Mesothelial cell of epicardium (in vitro differentiated cells): ENCODE measurements at regions not wholly inside any gene's neighbourhood (a gene's known extent, or its start where the extent isn't known, plus 50 kb on each side); places are given as distances from the start of the nearest gene placed in this dataset.

Source experiments
- DNase-seq, 2 experiments: peaks; one replicate each; pipeline ENCODE4 v3.0.0; 2021; ENCODE audit warnings: low spot score in 2 of 2; ENCODE audit not compliant: unreplicated experiment in 2 of 2
- H3K27ac Mint-ChIP-seq: 2 replicates; pipeline ENCODE4 v1.8.0; 2021; ENCODE audit warnings: mixed read lengths
- H3K27me3 Mint-ChIP-seq: 2 replicates; pipeline ENCODE4 v1.8.0; 2021; ENCODE audit warnings: low read depth, mixed read lengths
- H3K36me3 Mint-ChIP-seq: 2 replicates; pipeline ENCODE4 v1.8.0; 2021; ENCODE audit warnings: mixed read lengths
- H3K4me1 Mint-ChIP-seq: 2 replicates; pipeline ENCODE4 v1.8.0; 2021; ENCODE audit warnings: mixed read lengths
- H3K4me3 Mint-ChIP-seq: 2 replicates; pipeline ENCODE4 v1.8.0; 2021; ENCODE audit warnings: mild to moderate bottlenecking, moderate library complexity, mixed read lengths
- H3K9me3 Mint-ChIP-seq: 2 replicates; pipeline ENCODE4 v1.8.0; 2021; ENCODE audit warnings: mixed read lengths
- CTCF ChIP-seq: fragments of 200-600 bp; sonication (generic); IDR thresholded peaks from one replicate; pipeline ENCODE4 v1.5.0; 2021; ENCODE audit warnings: antibody characterized with exemption; ENCODE audit not compliant: unreplicated experiment

DNA sequence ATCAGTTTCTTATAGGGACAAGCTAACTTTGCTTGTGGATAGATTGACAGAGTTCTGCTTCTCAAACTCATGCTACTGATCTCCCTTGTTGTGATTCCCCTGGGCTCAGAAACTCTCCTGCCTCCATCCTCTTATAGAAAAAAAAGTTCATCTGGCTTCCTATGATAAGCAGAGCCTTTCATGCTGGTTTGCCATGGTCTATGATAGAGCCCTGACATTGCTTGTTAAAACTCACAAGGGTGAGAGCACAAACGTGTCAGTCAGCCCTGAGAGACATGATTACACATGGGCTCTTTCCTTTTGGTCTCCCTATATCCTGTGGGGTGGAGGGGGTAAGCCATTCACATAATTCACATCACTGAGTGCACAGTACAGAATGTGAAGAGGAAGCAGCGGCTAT is 121.8 kb downstream of the TDRD15 start:
- H3K4me1 Mint-ChIP-seq, result no peaks in the 10 kb centered on the region
- H3K36me3 Mint-ChIP-seq, result no peaks in the 10 kb centered on the region
- peaks cover 3% of the 10 kb centered on the region for H3K27me3 Mint-ChIP-seq
- no peak overlapping the region for H3K4me3 Mint-ChIP-seq
- DNase-seq, result no peak
- H3K9me3 Mint-ChIP-seq, result peaks cover 9% of the 10 kb centered on the region
- no peak for TF ChIP-seq CTCF
- no peak overlapping the region for H3K27ac Mint-ChIP-seq

GRCh38 chr2:21249367-21249766 is 125.6 kb downstream of the TDRD15 start:
- Mint-ChIP-seq H3K36me3 (no peaks in the 10 kb centered on the region), H3K4me3 (no peak overlapping the region), H3K4me1 (no peaks in the 10 kb centered on the region), H3K9me3 (no peaks in the 10 kb centered on the region), H3K27me3 (peaks cover 6% of the 10 kb centered on the region), H3K27ac (no peak overlapping the region)
- no peak for DNase-seq
- TF ChIP-seq CTCF, result no peak

DNA sequence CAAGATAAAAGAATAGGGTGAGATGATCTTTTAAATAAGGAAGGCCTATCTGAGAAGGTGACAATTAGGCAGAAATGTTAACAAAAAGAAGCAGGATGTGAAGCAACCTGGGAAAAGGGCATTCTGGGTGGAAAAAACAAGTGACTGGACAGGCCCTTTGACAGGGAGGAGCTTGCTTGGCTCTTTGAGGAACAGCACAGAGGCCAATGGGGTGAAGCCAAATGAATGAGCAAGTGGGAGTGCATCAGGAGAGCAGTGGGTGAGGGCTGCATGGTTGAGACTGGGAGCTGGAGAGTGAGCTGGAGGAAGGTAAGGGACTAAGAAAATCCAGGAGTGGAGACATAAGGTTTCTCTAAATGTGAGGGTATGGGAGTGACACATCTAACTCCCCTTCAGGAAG is 126.9 kb downstream of the TDRD15 start:
- H3K4me1 Mint-ChIP-seq, result no peaks in the 10 kb centered on the region
- no peak overlapping the region for H3K4me3 Mint-ChIP-seq
- no peak for TF ChIP-seq CTCF
- H3K27ac Mint-ChIP-seq, result no peak overlapping the region
- DNase-seq, result no peak
- H3K27me3 Mint-ChIP-seq, result peaks cover 6% of the 10 kb centered on the region
- H3K9me3 Mint-ChIP-seq, result no peaks in the 10 kb centered on the region
- H3K36me3 Mint-ChIP-seq, result no peaks in the 10 kb centered on the region

DNA sequence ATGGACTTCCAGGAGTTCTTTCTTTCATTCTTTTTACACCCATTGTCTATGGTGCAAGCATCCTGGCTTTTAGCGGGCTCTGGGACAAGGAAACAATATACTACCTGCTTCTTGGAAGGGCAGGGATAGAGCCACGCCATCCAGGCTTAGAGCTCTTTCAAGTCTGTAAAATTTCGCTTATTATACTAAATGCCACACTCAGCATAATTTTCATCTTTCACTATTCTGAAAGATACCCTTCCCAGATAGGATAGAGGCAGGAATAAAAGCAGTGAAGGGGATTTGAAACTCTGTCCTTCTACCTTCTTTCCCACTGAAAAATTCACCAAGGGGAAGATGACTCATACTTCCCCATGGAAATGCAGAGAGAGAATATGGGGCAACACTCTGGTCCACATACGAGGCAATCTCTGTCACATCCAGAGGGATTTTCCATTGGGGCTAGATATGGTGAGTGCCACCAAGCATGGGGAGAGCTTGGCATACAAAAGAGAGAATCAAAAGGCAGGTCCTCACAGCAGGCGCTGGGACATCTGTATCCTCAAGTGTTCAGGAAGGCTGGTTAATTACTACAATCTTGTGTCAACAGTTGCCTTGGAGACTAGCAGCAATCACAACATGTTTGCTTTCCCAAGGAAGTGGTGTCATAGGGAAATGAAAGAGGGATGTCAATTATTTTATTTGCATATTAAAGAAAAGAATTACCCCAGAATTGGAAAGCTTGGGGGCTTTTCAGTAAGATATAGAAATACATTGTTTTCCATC is 127.6 kb downstream of the TDRD15 start:
- no peak for DNase-seq
- H3K36me3 Mint-ChIP-seq, result no peaks in the 10 kb centered on the region
- H3K27me3 Mint-ChIP-seq, result peaks cover 6% of the 10 kb centered on the region
- no peak overlapping the region for H3K27ac Mint-ChIP-seq
- no peak overlapping the region for H3K4me3 Mint-ChIP-seq
- no peaks in the 10 kb centered on the region for H3K9me3 Mint-ChIP-seq
- peaks cover 3% of the 10 kb centered on the region for H3K4me1 Mint-ChIP-seq
- no peak for TF ChIP-seq CTCF

- Mint-ChIP-seq H3K4me1 (peaks cover 15% of the 10 kb centered on the region), H3K9me3 (no peaks in the 10 kb centered on the region), H3K27ac (no peak overlapping the region), H3K36me3 (no peaks in the 10 kb centered on the region), H3K27me3 (peaks cover 5% of the 10 kb centered on the region), H3K4me3 (no peak overlapping the region)
- no peak for DNase-seq
- TF ChIP-seq CTCF, result no peak
These were observed 129.7 kb downstream of the TDRD15 start for GRCh38 chr2:21253311-21254027.
